GM19240 (cell line): ENCODE measurements at regions not wholly inside any gene's neighbourhood (a gene's known extent, or its start where the extent isn't known, plus 50 kb on each side); places are given as distances from the start of the nearest gene placed in this dataset.

Experiments used
- DNase-seq: peaks from one replicate; pipeline ENCODE4 v3.0.0; 2011; ENCODE audit warnings: low spot score; ENCODE audit not compliant: insufficient read length

DNA sequence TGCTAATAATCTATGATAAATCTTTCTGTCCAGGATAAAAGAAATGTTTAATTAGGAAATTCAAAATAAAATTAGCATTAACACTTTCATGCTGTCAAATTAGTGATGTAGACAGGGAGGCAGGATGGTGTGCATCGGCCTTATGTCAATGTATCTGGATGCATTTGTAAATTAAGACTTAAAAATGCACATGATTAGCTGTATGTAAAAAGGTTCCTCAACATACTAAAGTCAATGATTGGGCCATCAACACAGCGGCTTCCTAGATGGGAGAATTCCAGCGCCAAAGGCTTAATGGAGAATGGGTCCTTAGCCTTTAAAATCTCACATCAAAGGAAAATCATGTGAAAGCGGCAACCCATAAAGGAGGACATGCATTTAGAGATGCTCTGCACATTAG lies 77.5 kb upstream of the ZEB2 start:
- DNase-seq = no peak

DNA sequence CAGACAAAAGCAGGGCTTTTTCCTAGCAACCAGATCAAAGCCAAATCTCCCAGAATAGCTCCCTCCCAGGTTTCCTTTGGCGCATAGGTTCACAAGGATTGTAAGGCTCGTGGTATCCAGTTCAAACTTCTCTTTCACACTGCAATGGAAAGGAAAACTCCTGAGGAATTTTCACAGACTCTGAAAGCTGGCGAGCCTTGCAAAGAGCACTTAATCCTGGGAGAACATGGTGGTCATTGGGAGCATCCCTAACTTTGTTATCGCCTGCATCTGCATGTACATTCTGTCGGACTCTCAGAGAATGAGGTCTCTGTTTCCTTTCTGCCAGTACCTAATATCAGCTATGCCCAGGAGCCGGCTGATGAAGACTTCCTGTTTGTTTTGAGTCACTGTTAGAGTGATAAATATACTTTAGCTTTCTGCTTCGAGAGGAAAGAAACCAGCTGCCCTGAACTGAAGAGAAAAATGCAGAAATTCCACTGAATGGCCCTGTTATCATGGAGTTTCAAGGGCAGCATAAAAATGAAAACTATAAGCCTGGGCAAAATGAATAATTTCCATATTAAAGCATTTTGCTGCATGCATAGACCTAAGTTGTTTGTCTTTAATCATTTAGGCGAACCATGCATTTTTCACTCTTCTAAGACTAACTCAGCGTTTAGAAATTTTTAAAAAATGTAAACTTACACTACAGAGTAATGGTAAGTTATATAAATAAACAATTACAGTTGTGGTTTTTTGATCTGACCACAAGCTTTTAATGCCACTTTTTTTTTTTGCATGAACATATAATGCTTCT lies 76.4 kb upstream of the ZEB2 start:
- DNase-seq = no peak

DNA sequence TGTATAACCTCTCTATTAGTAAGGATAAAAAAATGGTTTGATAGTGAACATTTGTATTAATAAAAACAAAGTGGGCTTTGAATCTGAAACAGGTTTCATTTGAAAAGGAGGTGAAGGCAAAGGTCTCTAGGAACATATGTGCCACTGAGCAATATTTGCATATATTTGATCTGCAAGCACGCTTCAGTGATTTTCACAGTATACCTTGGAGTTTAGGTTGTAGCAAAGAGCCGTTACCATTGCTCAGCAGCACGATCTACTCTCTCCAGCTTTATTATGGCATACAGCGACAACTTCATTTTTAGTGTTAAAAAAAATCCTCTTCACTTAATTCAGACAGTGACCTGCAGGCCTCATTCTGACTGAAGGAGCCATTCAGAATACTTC lies 75.8 kb upstream of the ZEB2 start:
- DNase-seq = no peak

DNA sequence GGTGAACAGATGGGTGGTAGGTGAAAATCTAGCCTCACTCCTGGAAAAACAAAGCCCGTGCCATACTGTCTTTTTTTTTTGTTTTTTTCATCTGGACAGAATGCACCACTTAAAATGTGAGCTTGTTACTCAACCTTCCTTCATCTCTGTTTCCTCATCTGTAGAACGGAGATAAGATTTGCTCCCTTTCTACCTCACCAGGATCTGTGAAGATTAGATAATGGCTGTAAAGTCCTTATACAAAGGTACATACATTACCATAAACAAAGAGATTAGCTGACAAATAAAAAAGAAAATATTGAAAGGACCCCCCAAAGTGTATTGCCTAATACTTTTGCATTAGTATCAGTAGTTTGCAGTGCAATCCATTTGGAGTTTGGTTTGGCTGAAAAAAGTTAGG lies 75.4 kb upstream of the ZEB2 start:
- DNase-seq = no peak

DNA sequence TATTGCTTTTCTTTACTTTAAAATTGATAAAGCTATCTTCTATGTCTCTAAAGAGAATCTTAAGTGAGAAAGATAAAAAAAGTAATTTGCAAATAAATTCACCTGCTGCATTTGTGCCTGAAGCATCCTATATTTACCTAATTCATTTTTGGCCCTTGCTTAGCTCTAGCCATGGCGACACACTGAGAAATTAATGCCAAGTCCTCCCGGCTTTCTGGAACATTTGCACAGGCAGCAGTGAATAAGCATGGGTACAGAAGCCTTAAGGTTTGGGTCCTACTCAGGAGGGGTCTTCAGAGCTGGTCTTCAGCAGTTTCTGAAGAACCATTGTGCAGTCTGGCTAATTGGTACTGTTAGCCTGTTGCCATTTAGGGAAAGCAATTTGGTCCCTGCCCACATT lies 73.9 kb upstream of the ZEB2 start:
- no peak for DNase-seq

DNA sequence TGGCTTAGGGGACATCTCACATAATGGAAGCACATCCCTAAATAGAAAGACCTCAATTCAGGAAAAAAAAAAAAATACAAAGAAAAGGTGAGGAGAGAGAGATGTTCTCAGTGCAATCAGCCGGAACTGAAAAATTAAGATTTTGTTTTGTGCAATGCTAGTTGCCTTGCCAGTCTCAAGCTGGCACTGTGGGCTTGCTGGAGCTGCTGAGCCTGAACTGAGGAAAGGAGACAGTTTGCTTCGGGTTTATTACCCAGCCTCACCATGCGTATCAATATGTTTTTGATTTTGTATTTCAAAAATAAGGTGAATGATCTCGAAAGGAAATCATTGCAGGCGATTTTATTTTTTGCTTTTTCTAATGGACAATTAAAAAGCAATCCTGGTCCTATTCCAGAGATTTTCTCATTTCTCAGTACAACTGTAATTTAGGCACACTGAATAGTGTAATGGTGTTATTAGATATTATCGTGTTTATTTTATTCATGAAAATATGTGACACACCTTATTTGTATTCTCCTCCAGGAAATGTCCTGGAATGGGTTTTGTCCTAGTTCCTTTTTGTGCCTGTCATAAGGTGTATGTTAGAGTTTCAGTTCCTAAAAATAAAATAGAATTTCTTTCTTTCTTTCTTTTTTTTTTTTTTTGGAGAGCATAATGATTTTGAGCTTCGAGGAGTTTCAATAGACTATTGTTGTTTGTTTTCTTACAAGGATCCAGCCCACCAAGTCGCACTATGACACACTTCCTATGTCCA lies 72.8 kb upstream of the ZEB2 start:
- no peak for DNase-seq

DNA sequence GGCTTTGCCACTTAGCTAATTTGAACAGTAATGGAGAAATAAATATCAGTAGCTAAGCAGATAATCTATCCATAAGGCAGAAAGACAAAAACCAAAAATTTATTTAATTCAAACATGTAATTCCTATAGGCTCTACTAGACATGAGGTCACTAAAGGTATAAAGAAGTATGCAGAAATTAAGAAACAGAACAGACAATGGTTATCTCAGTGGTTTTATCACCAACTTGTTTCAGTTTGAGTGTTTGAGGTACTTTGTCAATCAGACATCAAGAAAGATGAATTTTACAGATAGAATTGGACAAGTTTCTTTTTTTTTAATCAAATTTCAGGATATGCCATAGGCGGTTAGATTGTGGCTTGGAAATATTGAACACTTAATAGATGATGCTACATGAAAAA lies 67.4 kb upstream of the ZEB2 start:
- no peak for DNase-seq

DNA sequence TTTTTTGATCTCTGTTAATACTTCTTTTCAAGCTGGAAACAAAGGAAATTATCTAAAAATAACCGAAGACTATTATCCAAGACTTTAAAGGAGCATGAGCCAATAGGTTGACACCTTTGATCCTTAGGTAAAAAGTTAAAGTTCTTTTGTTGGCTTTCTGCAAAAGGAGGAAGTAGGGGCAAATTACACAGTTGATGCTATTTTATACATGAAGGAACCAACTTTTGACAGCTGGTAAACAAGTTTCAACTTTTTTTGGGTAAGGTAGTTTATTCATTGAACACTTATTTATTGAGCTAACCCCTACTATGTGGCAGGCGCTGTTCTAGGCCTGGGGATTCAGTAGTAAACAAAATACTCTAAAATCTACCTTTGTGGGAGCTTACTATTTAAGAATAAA lies 66.6 kb upstream of the ZEB2 start:
- DNase-seq = no peak

DNA sequence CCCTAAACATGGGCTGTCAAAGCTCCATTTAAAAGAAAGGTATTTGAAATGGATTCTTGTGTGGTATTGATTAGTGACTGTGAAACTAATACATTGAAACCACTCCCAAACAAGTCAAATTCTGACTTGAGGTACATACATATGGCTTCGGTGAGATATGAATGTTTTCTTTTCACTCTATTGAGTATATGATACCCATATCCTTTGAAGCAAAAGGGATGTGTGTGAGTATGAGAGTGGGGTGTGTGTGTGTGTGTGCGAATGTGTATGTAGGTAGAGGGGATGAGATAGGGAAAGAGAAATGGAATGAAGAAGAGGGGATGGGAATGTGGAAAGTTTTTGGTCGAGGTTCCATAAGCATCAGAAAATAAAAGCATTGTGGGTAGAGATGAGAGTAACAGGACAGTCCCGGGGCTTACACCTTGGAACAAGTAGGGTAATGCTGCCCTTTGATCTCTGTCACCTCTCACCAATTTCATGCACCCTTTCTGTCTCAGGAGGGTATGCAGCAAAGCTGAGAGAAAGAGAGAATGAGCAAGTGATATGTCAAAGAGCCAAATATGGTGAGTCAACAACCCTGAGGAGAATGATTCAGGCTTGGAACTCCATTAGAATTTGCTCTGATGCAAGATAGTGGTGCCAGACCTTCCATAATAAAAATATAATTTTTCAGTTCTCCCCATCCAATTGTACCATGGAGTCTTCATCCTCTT lies 64.0 kb upstream of the ZEB2 start:
- DNase-seq = no peak

DNA sequence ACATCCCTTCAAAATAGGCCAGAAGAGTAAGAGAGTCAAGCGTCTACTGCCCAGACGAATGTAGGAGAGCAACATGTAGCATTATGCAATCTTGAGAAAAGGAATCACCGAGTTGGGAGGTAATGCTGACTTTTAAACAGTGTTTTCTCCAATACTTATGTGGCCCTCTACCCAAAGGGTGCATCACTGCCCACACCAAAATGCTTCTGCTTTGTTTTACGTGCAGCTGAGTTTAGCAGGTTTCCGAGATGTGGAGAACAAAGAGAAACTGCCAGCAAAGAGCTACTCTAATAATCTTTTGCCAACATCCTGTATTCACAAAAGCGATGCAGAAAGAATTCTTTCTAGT lies 63.4 kb upstream of the ZEB2 start:
- no peak for DNase-seq

DNA sequence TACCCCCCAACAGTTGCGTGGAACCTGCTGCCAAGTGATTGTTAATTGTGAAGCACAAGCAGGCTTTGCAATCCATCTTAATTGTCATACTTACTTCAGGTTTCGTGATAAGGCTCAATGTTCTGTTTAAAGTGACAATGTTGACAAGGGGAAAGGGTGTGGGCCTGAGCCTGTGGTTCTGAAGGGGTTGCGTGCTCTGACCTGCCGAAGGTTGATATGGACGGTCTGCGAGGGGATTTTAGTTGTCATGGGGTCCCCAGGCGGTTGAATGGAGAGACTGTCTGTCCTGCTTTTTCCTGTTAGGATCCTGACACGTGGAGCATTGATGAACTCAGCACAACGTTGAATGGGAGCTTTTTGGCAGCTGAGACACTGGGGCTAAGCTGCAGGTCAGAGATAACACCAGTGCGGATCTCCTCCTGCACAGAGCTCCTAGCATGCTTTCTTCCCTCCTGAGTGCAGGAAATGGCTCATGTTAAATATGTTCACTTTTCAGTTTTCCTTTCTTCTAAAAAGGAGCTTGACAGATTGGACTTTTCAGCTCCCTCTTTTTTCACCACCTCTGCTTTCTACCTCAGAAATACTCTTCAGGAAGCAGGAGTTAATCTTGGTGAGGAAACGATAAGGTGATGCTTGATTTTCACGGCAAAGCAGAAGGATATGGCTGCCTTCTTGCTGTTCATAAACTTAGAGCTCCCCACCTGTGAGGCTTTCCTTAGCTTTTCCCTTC lies 62.9 kb upstream of the ZEB2 start:
- no peak for DNase-seq

DNA sequence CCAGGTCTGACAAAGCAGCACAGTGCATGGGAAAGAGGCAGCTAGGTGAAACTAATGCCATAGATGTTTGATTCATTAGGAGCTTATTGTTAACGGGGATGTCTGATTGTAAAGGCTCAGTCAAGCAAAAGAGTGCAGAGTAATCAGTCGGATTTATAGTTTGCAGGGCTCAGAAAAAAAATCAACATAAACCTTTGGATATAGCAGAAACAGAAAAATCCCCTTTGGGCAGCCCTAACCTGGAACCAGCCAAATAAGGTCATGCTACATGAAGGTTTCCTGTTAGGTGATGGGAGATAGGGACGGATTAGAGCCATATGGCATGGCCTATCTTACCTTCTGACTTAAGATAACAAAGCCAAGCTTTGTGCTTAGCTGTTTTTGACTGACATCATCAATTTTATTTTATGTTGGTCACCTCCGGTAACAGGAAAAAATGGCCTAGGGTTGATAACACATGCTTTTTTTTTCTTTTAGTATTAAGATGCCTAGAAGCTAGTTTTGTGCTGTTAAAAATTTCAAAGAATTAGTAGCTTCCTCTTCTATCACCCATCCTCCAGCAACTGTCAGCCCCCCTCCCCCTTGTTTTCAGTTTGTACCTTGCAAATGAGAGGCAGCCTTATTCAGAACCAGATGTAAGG lies 60.7 kb upstream of the ZEB2 start:
- no peak for DNase-seq

DNA sequence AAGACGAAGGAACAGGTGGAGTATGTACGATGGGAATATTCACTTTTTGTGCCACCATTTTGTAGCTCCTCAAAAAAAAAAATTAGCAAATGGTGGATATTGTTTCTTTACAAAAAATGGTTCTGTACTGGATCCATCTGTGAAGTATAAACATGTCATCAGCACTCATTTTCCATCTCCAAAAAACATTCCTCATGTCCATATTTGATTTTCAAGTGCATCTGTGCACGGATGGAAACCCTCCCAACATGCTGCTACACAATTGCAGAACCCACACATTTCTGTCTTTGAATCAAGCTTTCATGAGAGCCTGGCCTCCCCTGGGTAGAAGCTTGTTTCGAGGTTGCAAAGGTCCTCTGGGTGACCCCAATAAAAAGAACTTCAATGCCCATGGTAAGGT lies 59.6 kb upstream of the ZEB2 start:
- no peak for DNase-seq

DNA sequence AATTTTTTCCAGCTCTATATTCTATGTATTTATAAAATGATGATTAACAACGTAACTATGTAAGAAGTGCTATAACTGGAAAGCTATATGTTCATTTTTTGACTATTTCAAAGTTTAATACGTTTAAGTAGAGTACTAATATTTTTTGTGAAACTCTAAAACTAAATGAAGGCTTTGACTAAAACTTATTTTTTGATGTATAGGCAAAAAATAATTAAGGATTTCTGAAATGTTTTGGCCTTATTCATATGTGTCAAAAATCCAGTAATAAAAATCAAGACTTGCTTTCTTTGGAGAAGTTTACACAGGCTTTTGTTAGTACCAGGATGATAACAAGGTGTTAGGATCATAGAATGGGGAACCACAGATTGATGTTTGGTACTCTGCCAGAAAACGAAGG lies 58.2 kb upstream of the ZEB2 start:
- DNase-seq = no peak

DNA sequence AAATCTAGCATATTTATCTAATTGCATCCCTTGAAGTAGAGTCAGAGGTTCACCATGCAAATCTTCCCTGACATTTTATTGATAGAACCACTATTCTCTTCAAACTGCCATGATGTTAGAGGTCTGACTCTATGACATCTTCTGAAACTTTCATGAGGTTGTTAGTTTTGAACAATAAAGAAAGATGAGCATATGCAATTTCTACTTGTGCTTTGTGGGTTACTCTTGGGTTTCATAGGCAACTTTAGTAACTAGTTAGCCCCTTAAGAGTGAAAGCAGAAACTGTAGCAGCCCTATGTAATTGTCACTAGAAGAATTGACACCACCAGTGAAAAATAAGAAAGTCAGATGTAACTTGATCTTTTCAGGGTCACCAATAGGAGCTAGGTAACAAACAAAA lies 53.1 kb upstream of the ZEB2 start:
- DNase-seq = no peak

DNA sequence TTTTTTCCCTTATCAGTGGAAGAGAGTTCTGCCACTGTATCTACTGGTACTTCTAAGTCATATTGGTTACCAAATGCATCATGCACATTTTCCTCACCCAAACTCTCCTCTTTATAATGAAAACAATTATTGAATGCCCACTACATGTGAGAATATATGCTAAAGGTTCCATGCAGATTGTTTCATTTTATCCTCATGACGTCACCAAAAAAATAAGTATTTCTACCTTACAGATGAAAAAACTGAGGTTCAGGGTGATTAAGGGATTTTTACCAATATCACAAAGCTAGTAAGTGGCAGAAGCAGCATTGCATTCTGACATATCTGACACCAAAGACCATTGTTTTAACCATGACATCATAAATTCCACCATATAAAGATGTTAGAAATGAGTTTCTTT lies 51.9 kb upstream of the ZEB2 start:
- no peak for DNase-seq

DNA sequence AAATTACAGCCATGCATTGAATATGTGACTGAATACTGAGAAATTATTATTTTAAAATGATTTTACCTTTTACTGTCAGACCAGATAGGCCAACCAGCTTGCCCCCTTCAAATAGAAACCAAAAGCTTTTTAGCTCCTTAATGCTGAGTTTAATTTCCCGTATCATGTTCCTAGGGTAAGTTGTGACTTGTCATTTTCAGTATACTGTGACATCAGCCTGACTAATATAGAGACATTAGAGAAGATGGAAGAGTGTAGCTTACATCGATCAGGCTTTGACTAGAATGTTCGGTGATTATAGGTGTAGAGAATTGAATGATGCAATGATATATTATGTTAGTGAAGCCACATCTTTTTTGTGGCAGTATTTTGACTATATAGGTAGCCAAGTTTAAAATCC lies 50.6 kb upstream of the ZEB2 start:
- DNase-seq = no peak
